Fibroblast of gingiva (primary cell): ENCODE measurements at regions not wholly inside any gene's neighbourhood (a gene's known extent, or its start where the extent isn't known, plus 50 kb on each side); places are given as distances from the start of the nearest gene placed in this dataset.
A peak's percentile ranks its signal among the peaks of the same experiment; 100 is the strongest.

Experiments
- DNase-seq: peaks from one replicate; pipeline ENCODE4 v3.0.0-alpha.2; 2011; ENCODE audit warnings: low read depth

DNA sequence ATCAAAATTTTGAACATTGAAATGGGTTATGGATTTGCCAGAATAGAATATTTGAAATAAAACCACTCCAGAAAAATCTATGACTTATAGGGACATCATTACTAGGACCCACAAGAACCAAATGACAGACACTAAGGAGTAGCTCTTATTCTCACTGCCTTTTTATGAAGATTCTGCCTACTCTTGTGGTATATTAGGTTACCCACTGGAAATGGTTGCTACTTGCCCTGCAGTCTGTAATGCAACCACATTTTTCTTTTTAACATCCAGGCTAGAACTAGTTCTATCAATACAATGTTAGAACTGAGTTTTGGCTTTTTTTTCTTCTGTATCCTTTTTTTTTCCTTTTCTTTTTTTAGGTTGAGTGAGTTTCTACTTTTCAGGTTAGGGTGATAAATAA is 158.9 kb downstream of the PPP1R2C start:
- DNase-seq: no peak

DNA sequence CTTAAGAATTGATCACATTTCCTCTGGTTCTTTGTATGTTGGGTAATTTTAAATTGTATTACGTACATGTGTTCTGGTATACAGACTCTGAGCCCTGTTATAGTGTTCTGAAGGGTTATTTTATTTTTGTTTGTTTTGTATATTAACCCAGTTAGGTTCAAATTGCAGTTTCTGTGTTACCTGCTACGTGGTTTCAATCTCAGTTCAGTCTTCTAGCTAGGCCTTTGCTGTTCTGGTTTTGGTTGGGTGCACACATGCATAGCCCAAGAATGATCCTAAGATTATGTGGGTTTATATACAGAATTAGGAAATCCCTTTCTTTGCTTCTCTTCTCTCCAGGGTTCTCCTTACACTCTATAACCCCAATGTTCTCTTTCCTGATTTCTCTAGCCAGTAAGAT is 161.0 kb downstream of the PPP1R2C start:
- no peak for DNase-seq

DNA sequence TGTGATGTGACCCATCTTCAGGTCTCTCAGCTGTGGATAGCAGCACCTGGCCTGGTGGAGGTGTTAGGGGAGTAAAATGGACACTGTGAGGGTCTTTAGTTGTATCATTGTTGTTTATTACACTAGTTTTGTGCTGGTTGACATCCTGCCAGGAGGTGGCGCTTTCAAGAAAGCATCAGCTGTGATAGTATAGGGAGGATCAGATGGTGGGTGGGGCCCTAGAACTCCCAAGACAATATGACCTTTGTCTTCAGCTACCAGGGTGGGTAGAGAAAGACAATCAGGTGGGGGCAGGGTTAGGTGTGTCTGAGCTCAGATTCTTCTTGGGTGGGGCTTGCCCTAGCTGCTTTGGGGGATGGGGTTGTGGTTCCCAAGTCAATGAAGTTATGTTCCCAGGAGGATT is 162.8 kb downstream of the PPP1R2C start:
- DNase-seq: no peak

DNA sequence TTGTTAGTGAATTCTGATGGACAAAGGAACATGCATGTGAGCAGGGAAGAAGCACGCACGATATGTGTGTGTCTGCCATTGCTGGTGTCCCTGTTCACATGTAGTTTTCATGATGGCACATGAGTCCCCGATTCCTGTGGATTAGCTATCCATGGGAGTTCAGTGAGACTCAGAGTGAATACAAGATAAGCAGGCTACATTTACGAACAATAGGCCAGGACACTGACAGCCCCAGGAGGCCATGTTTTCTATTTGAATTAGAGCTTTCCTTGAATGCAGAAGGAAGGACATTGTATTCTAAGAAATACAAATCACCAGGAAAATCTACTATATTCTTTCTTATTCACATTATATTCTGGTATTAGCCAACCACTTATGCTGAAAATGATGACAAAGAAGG is 171.4 kb downstream of the PPP1R2C start:
- no peak for DNase-seq

DNA sequence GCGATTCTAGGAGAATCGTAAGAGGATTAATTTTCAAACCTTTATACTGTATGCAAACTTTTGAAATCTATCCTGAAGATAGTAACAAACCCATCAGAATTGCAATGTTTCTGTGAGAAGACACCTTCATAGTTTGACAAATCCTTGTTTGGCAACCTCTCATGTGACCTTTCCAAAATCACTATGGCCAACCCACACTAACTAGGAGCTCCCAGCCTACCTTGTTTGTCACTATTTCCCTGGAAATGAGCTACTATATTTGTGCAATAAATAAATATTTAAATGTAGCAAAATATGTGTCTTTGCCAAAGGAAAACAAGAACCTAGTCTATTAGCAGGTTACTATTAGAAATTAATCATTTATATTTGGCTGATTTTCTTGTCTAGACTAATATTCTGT is 173.7 kb downstream of the PPP1R2C start:
- no peak for DNase-seq

DNA sequence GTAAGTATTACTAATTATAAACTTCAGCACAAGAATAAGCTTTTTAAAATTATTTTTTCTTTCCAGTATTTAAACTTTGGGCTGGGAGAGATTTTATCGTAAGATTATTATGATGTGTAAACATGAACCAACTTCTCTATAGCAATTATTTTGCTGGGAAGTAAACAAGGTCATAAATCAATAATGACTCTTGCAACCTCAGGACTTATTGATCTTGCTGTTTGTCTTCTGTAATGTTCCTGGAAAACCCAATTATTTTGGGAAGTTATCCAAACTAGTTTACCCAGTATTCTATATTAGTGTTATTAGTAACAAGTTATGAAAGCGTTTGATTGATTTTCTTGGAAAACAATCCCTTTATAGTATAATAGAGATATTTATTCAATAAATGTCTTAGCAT is 174.9 kb downstream of the PPP1R2C start:
- no peak for DNase-seq

DNA sequence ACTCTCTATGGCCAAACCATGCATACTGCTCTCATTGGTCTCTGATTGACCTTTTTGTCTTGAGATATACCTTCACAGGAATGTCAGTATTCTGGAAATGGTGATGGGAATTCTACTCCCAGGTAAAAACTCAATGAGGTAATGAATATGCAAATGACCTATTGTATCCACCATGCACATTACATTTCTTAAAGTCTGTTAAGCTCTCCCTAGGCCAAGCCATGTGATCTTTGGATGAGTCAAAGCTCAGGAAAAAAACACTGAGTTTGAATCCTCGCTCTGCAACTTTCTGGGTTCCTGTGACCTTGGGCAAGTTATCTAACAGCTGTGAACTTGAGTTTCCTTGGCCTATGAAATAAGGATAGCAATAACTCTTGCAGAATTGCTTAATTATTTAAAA is 175.4 kb downstream of the PPP1R2C start:
- no peak for DNase-seq

DNA sequence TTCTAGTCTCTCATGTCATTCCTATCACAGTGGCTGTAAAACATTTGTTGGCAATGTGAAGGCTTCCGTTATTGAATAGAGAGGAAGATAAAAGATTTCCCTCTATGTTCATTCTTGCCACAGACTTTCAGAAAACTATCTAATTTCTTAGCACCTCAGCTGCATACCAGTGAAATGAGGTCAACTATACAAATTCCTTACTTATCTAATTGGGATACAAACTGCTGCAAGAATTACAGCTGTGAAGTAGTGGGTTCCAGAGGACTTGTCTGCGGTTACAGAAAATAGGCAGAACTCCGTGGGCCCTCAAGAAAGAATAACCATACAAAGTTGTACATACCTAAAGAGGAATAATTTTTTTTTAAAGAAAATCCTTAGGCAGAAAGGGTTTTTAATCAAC is 175.8 kb downstream of the PPP1R2C start:
- DNase-seq: no peak

DNA sequence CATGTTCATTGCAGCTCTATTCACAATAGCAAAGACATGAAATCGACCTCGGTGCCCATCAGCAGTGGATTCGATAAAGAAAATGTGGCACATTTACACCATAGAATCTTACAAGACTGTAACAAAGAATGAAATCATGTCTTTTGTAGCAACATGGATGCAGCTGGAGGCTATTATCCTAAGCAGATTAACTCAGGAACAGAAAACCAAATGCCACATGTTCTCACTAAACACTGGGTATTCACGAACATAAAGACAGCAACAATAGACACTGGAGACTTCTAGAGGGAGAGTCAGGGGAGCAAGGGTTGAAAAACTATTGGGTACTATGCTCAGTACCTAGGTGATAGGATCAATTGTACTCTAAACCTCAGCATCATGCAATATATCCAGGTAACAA is 180.5 kb downstream of the PPP1R2C start:
- DNase-seq: no peak

DNA sequence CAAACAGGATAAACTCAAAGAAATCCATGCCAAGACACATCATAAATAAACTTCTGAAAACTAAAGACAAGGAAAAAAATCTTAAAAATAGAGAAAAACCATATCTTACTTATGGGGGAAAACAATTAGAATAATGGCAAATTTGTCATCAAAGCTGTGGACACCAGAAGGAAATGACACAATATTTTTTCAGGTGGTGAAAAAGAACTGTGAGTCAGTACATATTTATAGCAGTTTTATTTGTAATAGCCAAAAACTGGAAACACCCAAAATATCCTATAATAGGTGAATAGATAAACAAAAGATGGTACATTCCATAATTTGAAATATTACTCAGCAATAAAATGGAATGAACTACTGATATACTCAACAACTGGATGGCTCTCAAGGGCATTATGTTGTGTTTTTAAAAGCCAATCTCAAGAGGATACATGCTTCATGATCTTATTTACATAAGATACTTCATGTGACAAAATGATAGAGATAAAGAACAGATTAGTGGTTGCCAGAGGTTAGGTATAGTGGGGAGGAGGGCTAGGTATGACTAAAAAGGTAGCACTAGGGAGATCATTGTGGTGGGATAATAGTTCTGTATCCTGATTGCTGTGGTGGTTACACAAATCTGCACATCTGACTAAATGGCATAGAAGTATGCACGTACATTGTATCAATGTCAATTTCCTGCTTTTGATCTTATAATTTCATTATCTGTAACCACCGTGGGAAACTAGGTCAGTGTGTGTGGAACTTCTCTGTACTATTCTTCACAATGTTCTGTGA is 191.9 kb downstream of the PPP1R2C start:
- no peak for DNase-seq

DNA sequence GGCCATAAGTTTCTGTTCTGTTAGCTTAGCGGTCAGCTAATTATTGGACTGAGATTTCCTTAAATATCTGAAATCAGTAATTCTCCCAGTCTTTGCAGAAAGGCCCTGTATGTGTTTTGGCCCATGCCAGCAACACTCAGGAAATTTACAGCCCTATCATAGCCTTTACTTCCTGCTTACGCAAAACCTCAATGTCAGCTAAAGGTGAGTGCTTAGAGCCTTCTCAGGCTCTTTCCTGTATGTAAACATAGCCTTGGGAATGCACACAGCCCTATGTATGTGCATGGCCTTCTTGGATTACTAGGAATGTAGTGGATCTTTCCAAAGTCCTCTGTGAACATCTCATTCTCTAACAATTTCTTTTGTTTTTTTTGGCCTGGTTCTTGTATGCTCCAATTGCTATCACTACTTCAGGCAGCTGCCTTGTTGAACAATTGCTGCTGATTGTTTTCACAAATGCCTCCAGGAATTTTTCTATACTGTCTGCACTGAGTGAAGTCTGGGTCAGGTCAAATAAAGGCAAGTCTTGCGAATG is 200.0 kb downstream of the PPP1R2C start:
- DNase-seq: no peak

DNA sequence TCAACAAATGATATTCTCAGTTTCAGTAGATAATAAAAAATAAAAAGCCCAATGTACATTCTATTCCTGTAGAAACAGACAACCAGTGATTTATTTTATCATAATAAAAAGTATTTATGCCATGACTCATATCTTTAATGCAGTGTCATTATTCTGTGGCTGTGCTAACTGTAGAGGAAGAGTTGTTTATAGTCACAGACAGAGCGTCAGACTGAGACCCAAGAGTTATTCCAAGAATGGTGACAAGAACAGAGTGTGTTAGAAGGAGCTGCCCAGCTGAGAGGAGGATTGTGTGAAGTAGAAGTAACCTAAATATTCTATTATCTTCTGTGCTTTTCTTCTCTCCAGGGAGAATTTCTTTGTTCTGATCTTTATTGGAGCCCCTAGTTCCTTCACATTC is 210.7 kb downstream of the PPP1R2C start:
- no peak for DNase-seq

DNA sequence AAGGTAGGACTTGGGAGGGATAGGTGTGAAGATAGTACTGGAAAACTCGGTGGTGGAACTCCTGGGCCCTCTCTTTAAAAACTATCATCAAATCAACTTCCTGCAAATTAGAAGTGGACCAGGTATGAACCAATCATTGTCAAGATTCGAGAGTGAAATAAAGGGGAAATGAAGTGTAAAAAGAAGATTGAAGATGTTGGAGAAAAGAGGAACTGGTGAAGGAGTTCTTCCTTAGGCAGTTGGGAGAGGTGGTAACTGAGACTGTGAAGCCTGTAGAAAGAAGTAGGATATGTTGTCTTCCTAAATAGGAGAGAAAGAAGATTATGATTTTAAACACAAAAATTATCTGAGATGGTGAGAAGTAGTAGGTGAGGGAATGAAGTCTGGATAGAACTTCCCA is 212.2 kb downstream of the PPP1R2C start:
- DNase-seq: no peak

DNA sequence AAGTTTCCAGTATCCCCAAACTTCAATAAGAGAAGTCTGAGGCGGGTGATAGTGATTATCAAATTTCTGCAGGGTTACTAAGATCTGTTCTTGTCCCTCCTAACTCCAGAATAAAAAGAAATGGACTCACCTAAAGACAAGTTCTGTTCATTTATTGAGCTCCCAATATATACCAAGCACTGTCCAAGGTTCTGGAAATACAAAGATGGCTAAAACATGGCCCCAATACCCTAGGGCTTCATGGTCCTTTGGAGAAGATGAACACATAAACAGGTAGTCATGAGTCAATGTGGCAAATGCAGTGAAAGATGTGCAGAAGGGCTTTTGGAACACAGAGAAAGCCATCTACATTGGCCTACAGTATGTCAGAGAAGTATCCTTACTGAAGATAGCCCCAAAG is 231.2 kb downstream of the PPP1R2C start:
- no peak for DNase-seq

DNA sequence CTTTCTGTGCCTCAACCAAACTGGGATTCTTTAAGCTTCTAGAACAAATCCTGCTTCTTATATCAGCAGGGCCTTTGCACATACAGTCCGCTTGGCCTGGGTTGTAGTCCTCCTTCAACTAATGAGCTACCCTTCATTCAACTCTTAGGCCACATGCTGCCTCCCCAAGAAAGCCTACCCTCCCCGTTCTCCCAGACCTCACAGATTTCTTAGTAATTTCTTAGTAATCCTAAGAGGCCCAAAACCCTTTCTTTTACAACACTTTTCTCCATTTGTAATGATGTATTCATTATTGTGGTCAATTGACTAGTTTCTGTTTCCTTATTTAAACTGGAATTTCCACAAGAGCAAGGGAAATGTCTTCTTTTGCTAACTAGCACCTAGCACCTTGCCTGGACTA is 233.1 kb downstream of the PPP1R2C start:
- no peak for DNase-seq

DNA sequence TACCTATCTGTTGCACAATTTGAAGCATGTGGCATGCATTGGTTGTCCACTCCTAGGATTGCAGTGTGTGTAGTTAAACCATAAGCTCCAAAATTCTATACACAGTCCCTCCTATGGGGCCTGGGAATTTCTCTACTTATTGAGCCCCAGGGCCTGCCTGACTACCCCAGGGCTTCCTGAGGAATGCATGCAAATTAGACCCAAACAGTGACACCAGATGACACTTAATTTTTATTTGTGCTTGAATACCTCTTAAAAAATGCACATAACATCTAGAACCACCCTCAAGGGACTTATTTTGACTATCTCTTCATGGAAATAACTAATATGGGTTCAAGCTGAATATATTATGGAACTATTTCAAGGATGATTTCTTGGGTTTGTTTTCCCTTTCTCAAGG is 236.4 kb downstream of the PPP1R2C start:
- no peak for DNase-seq

DNA sequence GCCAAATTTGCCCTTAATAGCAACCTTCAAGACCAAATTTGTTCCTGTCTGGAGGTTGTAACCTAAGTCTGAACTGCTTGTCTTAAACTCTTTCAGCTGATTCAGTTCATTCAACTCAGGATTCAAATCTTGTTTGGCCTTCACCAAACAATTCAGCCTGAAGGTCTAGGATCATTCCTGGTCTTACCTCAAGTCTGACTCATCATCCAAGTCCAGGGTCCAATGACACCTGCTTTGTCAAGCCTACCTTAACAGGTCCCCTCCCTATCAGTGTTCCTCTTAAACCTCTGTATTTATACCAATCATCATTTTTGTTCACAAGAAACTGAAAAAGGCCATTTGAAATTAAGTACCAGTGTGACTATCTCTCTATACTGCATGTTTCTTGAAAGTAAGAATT is 237.8 kb downstream of the PPP1R2C start:
- no peak for DNase-seq

DNA sequence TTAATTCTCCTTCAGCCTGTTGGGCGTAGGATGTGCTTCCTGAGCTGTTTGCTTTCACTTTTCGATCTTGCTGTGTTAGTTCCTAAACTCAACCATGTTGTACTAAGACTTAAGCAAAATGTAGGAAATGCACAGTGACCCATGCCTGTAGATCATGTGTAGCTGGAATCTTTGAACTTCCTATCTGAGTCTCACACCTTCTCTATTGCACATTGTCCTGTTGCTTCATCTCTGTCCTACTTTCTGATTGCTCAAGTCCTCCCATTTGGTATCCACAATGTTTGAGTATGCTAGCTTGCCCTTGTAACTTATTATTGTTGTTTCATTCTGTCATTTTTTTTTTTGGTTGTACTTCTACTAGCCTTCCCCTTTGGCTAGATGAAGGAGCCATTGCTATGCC is 239.6 kb downstream of the PPP1R2C start:
- DNase-seq: no peak

DNA sequence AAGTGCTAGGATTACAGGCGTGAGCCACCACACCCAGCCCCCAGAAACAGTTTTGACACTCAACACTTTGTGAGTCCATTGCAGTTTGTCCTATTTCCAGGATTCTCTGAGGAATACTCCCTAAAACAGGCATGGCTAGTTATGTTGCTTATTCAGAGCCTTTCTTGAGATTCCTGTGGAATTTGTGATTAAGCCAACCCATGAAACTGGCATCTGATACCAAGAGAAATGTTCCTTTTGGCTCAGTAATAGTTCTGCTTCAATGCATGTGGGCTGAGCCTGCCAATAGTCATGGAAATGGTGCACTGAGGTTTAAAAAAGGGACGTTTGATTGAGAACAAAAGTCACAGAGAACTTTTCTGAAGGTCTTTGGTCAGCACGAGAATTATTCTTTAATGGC is 241.7 kb downstream of the PPP1R2C start:
- peak; percentile 23 for DNase-seq

DNA sequence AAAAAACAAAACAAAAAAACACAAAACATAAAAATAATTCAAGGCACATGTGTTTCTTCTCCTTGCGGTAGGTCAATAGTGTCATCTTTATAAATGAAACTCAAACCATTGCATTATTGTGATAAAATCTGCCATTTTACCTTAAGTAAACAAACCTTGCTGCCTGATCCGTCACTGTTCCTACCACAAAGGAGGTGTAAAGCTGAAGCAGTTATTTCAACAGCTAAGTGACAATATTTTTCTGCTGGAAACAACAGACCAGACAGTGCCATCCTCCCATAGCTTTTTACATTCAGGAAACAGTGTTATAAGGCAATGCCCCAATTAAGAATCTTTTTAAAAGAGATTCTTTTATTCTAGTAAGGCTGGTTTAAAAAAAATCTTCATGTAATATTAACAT is 242.7 kb downstream of the PPP1R2C start:
- no peak for DNase-seq

DNA sequence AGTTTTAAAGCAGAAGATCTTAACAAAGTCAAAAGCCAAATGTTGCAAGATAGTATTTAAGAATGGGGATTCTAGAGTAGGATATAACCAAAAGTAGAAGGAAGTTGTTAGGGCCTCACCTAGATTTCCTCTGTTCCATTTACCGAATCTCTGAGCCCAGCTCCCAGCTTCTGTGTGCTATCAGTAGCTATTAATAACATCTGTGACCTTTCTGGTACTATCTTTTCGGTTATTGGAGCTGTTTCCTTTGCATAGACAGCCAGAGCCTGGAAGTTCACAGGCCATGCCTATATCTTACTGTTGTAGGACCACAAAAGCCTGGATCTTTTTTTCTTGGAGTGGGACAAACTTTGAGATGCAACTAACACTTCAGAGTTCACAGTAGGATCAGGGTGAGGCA is 244.2 kb downstream of the PPP1R2C start:
- DNase-seq: no peak

DNA sequence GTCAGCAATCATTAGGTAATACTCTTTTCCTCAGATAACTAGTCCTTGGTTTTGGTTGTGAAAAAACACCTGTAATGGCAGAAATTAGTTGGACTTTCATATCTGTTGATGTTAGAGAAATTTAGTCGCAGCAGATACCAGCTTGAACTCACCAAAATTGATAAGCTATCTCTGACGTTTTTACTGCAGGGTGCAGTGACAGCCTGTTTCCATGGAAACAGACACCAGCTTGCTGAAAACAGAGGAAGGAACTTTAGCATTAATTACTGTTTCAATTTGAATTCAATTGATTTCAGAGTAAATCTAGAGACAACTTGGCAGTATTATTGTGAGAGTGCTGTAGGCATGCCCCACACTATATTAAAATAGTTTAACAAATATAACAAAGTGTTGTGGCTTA is 246.5 kb downstream of the PPP1R2C start:
- DNase-seq: no peak

DNA sequence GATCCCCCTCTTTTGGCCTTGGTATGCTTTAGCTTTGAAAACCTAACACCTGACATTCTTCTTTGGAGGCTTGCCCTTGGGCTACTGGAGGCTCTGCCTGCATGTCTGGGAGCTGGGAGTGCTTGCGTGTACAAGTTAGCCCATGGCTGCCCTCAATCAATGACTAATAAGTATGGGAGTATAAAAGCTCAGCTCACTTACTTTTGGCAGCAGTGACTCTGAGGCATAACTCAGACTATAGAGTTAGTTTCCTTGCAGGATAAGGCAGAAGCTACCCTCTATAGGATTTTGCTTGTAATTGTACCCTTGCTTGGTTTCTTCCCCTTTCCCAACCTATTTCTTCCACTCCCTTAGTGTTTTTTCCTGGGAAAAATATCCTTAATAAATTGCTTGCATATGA is 247.9 kb downstream of the PPP1R2C start:
- peak; percentile 15 for DNase-seq

DNA sequence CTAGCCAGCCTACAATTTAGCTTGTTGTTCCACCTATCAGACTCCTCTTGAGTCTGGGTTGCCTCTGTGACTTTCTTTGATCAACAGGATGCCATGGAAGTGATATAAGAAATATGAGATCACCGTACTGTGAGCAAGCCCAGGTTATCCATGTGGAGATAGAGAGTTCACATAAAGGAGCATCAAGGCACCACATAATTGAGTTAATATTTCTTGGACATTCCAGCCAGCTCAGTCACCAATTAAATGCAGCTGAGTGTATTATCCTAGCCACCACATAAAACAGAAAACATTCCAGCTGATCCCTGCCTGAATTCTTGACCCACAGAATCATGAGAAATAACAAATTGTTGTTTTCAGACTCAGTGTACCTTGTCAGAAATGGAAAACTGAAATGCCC is 253.6 kb downstream of the PPP1R2C start:
- no peak for DNase-seq
